ENCODE measurements at regions not wholly inside any gene's neighbourhood (a gene's known extent, or its start where the extent isn't known, plus 50 kb on each side); places are given as distances from the start of the nearest gene placed in this dataset.
"Not testable (repeated sequence)": the region's sequence is repeated elsewhere in the genome, so short reads cannot be mapped to it uniquely, and the experiment has no call there.

GRCh38 chr4:72786401-72786990 is 217.5 kb upstream of the ADAMTS3 start:
- Histone ChIP-seq H3K9ac (ENCODE audit: low read depth, low read length) (no peak overlapping the region), H3K4me1 (ENCODE audit: control insufficient read depth, insufficient read depth, low read length) (no peaks in the 10 kb centered on the region), H3K27me3 (ENCODE audit: control insufficient read depth, insufficient read depth, low read length) (no peaks in the 10 kb centered on the region), H3K9me3 (ENCODE audit: control insufficient read depth, insufficient read depth, low read length) (peaks cover 4% of the 10 kb centered on the region; the same call in 1 of the 2 replicates), H3K27ac (ENCODE audit: low read depth, low read length) (no peak overlapping the region), H3K4me3 (ENCODE audit: low read depth, low read length) (no peak overlapping the region), H3K36me3 (ENCODE audit: control insufficient read depth, insufficient read depth, low read length) (no peaks in the 10 kb centered on the region)

DNA sequence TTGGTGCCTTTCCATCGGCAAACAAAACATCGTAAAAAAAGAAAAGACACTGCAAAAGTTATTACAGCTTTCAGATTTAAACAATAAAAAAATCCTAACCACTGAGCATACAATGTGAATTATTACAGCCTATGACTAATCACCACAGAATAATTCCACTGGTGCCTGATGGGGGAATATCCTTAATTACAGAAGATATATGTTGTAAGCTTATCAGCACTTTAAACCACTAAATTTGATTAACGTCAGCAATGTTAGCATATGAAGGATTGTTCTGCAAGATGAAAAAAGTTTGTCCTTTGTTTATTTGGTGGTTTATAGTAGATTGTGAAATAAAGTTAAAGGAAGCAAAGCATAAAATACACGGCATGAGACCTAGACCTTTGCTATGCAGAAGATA is 210.2 kb upstream of the ADAMTS3 start:
- no peaks in the 10 kb centered on the region for H3K27me3 ChIP-seq (ENCODE audit: control insufficient read depth, insufficient read depth, low read length)
- no peak overlapping the region for H3K4me3 ChIP-seq (ENCODE audit: low read depth, low read length)
- no peak overlapping the region for H3K27ac ChIP-seq (ENCODE audit: low read depth, low read length)
- no peak overlapping the region for H3K9ac ChIP-seq (ENCODE audit: low read depth, low read length)
- no peaks in the 10 kb centered on the region for H3K9me3 ChIP-seq (ENCODE audit: control insufficient read depth, insufficient read depth, low read length)
- H3K4me1 ChIP-seq (ENCODE audit: control insufficient read depth, insufficient read depth, low read length), result no peaks in the 10 kb centered on the region
- H3K36me3 ChIP-seq (ENCODE audit: control insufficient read depth, insufficient read depth, low read length), result no peaks in the 10 kb centered on the region

- Histone ChIP-seq H3K9me3 (ENCODE audit: control insufficient read depth, insufficient read depth, low read length) (no peaks in the 10 kb centered on the region), H3K27me3 (ENCODE audit: control insufficient read depth, insufficient read depth, low read length) (no peaks in the 10 kb centered on the region), H3K9ac (ENCODE audit: low read depth, low read length) (no peak overlapping the region), H3K4me3 (ENCODE audit: low read depth, low read length) (no peak overlapping the region), H3K4me1 (ENCODE audit: control insufficient read depth, insufficient read depth, low read length) (no peaks in the 10 kb centered on the region), H3K36me3 (ENCODE audit: control insufficient read depth, insufficient read depth, low read length) (no peaks in the 10 kb centered on the region), H3K27ac (ENCODE audit: low read depth, low read length) (no peak overlapping the region)
Measured at GRCh38 chr4:72777436-72777835, 208.4 kb upstream of the ADAMTS3 start.

GRCh38 chr4:72770708-72771107 is 201.7 kb upstream of the ADAMTS3 start:
- no peak overlapping the region for H3K4me3 ChIP-seq (ENCODE audit: low read depth, low read length)
- no peak overlapping the region for H3K9ac ChIP-seq (ENCODE audit: low read depth, low read length)
- H3K27ac ChIP-seq (ENCODE audit: low read depth, low read length), result no peak overlapping the region
- no peaks in the 10 kb centered on the region for H3K27me3 ChIP-seq (ENCODE audit: control insufficient read depth, insufficient read depth, low read length)
- H3K36me3 ChIP-seq (ENCODE audit: control insufficient read depth, insufficient read depth, low read length), result no peaks in the 10 kb centered on the region
- H3K4me1 ChIP-seq (ENCODE audit: control insufficient read depth, insufficient read depth, low read length), result no peaks in the 10 kb centered on the region
- no peaks in the 10 kb centered on the region for H3K9me3 ChIP-seq (ENCODE audit: control insufficient read depth, insufficient read depth, low read length)

GRCh38 chr4:72768364-72768763 is 199.3 kb upstream of the ADAMTS3 start:
- H3K9me3 ChIP-seq (ENCODE audit: control insufficient read depth, insufficient read depth, low read length), result no peaks in the 10 kb centered on the region
- no peaks in the 10 kb centered on the region for H3K27me3 ChIP-seq (ENCODE audit: control insufficient read depth, insufficient read depth, low read length)
- H3K9ac ChIP-seq (ENCODE audit: low read depth, low read length), result no peak overlapping the region
- no peaks in the 10 kb centered on the region for H3K4me1 ChIP-seq (ENCODE audit: control insufficient read depth, insufficient read depth, low read length)
- no peak overlapping the region for H3K4me3 ChIP-seq (ENCODE audit: low read depth, low read length)
- no peak overlapping the region for H3K27ac ChIP-seq (ENCODE audit: low read depth, low read length)
- H3K36me3 ChIP-seq (ENCODE audit: control insufficient read depth, insufficient read depth, low read length), result no peaks in the 10 kb centered on the region

DNA sequence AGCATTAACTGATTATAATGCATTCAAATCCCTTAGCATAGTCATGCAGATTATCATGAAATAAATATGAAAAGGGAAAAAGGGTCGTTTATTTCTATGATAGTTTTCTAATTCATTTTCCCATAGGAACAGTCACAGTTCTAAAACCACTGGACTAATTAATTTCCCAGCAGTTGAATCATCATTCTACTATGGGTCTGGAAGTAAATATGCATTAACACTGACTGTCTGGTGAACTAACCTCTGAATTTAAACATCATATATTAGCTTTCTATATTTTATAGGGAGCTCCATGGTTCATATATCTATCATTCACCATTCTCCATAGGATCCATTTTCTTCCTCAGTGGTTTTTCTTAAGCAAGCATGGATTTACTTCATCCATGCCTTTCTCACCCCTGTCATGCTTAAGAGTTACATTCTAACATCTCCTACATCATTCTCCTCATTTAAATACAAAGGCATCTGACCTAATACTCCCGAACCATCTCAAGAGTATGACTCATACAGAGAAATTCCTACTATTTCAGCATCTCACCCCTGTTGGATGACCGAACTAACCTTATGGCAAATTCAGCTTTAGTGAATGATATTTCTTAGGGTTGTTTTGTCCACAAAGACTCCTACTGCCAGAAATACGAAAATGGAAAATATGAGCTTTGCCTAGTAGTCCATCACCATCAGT is 198.7 kb upstream of the ADAMTS3 start:
- Histone ChIP-seq H3K4me3 (ENCODE audit: low read depth, low read length) (no peak overlapping the region), H3K27ac (ENCODE audit: low read depth, low read length) (no peak overlapping the region), H3K4me1 (ENCODE audit: control insufficient read depth, insufficient read depth, low read length) (no peaks in the 10 kb centered on the region), H3K27me3 (ENCODE audit: control insufficient read depth, insufficient read depth, low read length) (no peaks in the 10 kb centered on the region), H3K36me3 (ENCODE audit: control insufficient read depth, insufficient read depth, low read length) (no peaks in the 10 kb centered on the region), H3K9me3 (ENCODE audit: control insufficient read depth, insufficient read depth, low read length) (no peaks in the 10 kb centered on the region), H3K9ac (ENCODE audit: low read depth, low read length) (no peak overlapping the region)

DNA sequence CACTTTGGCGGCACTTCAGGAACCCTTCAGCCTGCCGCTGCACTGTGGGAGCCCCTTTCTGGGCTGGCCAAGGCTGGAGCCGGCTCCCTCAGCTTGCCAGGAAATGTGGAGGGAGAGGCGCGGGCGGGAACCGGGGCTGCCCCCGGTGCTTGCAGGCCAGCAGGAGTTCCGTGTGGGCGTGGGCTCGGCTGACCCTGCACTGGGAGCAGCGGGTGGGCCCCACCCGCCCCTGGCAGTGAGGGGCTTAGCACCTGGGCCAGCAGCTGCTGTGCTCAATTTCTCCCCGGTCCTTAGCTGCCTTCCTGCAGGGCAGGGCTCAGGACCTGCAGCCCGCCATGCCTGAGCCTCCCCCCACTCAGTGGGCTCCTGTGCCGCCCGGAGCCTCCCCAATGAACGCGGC is 196.8 kb upstream of the ADAMTS3 start:
- H3K9me3 ChIP-seq (ENCODE audit: control insufficient read depth, insufficient read depth, low read length); H3K9ac ChIP-seq (ENCODE audit: low read depth, low read length); H3K27ac ChIP-seq (ENCODE audit: low read depth, low read length); H3K27me3 ChIP-seq (ENCODE audit: control insufficient read depth, insufficient read depth, low read length); H3K36me3 ChIP-seq (ENCODE audit: control insufficient read depth, insufficient read depth, low read length); H3K4me3 ChIP-seq (ENCODE audit: low read depth, low read length); H3K4me1 ChIP-seq (ENCODE audit: control insufficient read depth, insufficient read depth, low read length): not testable (repeated sequence)

DNA sequence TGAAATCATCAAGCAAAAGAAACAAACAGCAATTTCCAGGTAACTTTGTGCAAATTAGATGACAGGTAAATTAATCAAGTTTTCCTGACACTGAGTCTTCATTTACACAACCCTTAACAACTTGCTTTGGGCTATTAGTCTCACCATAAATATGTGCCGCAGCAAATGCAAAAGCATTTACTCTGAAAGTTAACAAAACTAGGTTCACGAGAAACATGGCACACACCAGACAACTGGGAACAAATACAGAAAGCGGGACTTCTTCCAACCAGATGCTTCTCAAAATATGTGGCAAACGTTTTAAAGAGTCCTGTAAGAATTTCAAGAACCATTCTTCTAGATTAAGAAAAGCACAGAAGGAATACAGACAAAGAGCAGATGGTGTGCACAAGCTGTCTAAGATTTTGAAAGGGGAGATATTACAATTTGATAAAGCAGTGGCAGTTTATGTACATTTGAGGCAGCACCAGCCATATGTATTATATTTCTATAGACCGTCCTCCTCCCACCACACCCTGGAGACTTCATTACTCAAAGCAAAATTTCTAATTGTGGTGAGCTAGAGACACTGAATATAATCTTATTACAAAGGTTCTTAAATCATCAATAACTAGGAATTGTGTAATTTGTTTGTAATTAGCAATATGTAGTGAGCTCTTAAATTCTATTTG is 192.5 kb upstream of the ADAMTS3 start:
- no peak overlapping the region for H3K4me3 ChIP-seq (ENCODE audit: low read depth, low read length)
- no peak overlapping the region for H3K9ac ChIP-seq (ENCODE audit: low read depth, low read length)
- no peaks in the 10 kb centered on the region for H3K27me3 ChIP-seq (ENCODE audit: control insufficient read depth, insufficient read depth, low read length)
- no peak overlapping the region for H3K27ac ChIP-seq (ENCODE audit: low read depth, low read length)
- H3K36me3 ChIP-seq (ENCODE audit: control insufficient read depth, insufficient read depth, low read length), result no peaks in the 10 kb centered on the region
- H3K4me1 ChIP-seq (ENCODE audit: control insufficient read depth, insufficient read depth, low read length), result no peaks in the 10 kb centered on the region; the same call in 1 of the 2 replicates
- H3K9me3 ChIP-seq (ENCODE audit: control insufficient read depth, insufficient read depth, low read length), result no peaks in the 10 kb centered on the region

DNA sequence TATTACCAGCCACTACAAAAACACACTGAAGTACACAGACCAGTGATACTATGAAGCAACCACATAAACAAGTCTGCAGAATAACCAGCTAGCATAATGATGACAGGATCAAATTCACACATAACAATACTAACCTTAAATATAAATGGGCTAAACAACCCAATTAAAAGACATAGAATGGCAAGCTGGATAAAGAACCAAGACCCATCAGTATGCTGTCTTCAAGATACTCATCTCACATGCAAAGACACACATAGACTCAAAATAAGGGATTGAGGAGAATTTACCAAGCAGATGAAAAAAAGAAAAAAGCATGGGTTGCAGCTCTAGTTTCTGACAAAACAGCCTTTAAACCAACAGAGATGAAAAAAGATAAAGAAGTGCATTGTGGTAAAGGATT is 184.4 kb upstream of the ADAMTS3 start:
- H3K36me3 ChIP-seq (ENCODE audit: control insufficient read depth, insufficient read depth, low read length); H3K27ac ChIP-seq (ENCODE audit: low read depth, low read length); H3K27me3 ChIP-seq (ENCODE audit: control insufficient read depth, insufficient read depth, low read length); H3K9ac ChIP-seq (ENCODE audit: low read depth, low read length); H3K4me1 ChIP-seq (ENCODE audit: control insufficient read depth, insufficient read depth, low read length); H3K4me3 ChIP-seq (ENCODE audit: low read depth, low read length): not testable (repeated sequence)
- H3K9me3 ChIP-seq (ENCODE audit: control insufficient read depth, insufficient read depth, low read length), result peaks cover 13% of the 10 kb centered on the region

DNA sequence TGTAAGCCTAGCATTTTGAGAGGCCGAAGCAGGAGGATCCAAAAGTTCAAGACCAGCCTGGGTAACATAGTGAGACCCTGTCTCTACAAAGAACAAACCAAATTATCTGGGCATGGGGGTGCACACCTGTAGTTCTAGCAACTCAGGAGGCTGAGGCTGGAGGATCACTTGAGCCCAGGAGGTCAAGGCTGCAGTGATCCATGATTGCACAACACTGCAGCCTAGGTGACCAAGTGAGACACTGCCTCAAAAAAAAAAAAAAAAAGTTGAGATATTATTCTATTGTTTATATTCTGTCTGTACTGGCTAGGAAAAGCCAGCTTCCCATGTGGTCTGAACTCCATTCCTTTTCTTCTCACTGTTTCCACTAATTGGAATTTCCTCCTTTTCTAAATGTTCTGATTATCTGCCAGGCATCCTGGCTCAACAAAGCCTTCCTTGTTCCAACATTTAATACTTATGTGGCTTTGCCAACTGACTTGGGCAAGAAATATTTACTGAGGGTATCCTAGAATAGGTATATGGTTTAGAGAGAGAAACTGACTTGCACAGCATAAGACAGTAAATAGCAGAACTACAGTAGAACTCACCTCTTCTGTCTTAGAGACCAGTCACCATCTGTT is 175.2 kb upstream of the ADAMTS3 start:
- H3K36me3 ChIP-seq (ENCODE audit: control insufficient read depth, insufficient read depth, low read length), result no peaks in the 10 kb centered on the region
- H3K27me3 ChIP-seq (ENCODE audit: control insufficient read depth, insufficient read depth, low read length), result no peaks in the 10 kb centered on the region
- no peak overlapping the region for H3K9ac ChIP-seq (ENCODE audit: low read depth, low read length)
- no peak overlapping the region for H3K27ac ChIP-seq (ENCODE audit: low read depth, low read length)
- no peaks in the 10 kb centered on the region for H3K4me1 ChIP-seq (ENCODE audit: control insufficient read depth, insufficient read depth, low read length)
- H3K9me3 ChIP-seq (ENCODE audit: control insufficient read depth, insufficient read depth, low read length), result no peaks in the 10 kb centered on the region; the same call in 1 of the 2 replicates
- H3K4me3 ChIP-seq (ENCODE audit: low read depth, low read length), result no peak overlapping the region

GRCh38 chr4:72743078-72743477 is 174.1 kb upstream of the ADAMTS3 start:
- Histone ChIP-seq H3K36me3 (ENCODE audit: control insufficient read depth, insufficient read depth, low read length) (no peaks in the 10 kb centered on the region), H3K9me3 (ENCODE audit: control insufficient read depth, insufficient read depth, low read length) (no peaks in the 10 kb centered on the region), H3K27ac (ENCODE audit: low read depth, low read length) (no peak overlapping the region), H3K4me3 (ENCODE audit: low read depth, low read length) (no peak overlapping the region), H3K9ac (ENCODE audit: low read depth, low read length) (no peak overlapping the region), H3K27me3 (ENCODE audit: control insufficient read depth, insufficient read depth, low read length) (no peaks in the 10 kb centered on the region), H3K4me1 (ENCODE audit: control insufficient read depth, insufficient read depth, low read length) (no peaks in the 10 kb centered on the region)

All from HUES48 (cell line).